Ecto neural progenitor cell (in vitro differentiated cells): ENCODE measurements at regions not wholly inside any gene's neighbourhood (a gene's known extent, or its start where the extent isn't known, plus 50 kb on each side); places are given as distances from the start of the nearest gene placed in this dataset.
"Not testable (repeated sequence)": the region's sequence is repeated elsewhere in the genome, so short reads cannot be mapped to it uniquely, and the experiment has no call there.

Experiments used
- DNase-seq: peaks from one replicate; pipeline ENCODE4 v3.0.0-alpha.2; 2018; ENCODE audit warnings: low spot score

DNA sequence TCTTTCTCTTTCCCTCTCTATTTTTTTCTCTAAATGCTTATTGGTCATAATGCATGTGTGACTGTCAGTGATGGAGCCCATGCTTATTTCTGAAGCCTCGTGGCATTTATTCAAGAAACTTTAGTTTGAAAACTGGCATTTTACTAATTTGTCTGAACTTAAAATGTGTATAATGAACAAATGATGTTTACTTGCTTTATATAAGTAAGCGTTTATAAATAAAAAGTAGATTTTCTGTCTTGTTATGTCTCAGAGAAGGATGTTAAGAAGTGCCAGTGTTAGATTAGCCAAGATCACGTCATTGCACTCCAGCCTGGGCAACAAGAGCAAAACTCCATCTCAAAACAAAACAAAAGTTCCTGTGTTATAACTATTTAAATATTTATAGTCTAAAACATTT lies 1568.1 kb downstream of the EFNB2 start:
- DNase-seq, result no peak

DNA sequence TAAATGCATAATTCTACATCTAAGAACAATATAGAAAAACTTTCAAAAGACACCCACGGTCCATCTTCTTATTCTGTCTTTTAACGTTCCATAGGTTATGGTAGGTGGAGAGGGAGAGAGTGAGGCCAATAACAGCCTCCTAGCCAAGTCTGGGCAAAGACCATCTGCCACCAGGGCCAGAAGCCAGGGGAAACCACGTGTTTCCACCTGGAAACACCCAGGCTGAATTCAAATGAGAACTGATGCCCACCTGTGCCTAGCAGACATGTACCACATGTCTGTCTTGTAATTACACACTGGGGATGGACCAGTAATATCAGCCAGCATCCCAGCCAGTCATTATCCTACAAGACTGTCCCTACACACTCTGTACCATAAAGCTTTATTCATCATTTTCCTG lies 1573.1 kb downstream of the EFNB2 start:
- DNase-seq, result no peak

DNA sequence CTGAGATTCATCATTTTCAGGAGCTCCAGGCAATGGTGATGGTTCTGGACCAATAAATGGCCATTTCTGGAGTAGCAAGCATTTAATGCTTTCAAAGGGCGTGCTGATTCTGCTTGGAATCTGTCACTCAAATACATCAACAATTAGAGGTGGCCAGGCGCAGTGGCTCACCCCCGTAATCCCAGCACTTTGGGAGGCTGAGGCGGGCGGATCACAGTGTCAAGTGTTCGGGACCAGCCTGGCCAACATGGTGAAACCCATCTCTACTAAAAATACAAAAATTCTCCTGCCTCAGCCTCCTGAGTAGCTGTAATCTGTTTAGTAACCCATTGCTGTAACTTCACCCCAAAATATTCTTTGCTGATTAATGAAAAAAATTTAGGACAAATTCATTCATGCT lies 1574.2 kb downstream of the EFNB2 start:
- DNase-seq, result no peak

DNA sequence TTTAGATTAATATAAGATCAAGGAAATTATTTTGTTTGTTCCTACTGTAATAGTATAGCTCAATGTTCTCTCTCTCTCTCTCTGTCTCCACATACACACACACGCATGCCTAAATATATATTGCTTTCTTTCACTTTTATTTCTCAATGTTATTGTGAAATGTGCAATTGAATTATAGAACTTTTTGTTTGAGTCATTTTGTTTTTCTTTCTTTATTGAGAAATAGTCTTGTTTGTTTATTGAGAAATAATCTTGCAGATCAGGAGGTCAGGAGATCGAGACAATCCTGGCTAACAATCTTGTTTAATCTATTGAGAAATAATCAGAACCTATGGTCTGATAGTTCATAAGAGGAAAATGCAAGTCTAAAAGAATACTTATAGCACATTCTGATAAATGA lies 1581.3 kb downstream of the EFNB2 start:
- DNase-seq, result no peak

DNA sequence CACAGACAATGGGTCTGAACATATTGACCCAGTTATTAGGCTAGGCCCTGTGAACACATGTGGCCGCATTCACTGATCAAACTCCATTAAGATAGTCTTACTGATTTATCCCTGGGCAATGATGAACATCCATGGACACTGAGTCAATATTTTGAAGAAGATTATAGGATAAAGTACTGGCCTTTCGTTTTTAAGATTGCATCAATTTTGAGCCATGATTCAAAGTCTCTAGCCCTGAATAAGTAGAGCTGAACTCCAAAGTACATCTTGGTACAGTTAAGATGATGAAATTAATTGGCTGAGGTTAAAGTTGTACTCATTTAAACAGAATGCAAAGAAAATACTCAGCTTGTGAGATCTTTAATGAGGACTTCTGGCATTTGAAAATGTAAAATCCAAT lies 1581.9 kb downstream of the EFNB2 start:
- DNase-seq, result no peak

DNA sequence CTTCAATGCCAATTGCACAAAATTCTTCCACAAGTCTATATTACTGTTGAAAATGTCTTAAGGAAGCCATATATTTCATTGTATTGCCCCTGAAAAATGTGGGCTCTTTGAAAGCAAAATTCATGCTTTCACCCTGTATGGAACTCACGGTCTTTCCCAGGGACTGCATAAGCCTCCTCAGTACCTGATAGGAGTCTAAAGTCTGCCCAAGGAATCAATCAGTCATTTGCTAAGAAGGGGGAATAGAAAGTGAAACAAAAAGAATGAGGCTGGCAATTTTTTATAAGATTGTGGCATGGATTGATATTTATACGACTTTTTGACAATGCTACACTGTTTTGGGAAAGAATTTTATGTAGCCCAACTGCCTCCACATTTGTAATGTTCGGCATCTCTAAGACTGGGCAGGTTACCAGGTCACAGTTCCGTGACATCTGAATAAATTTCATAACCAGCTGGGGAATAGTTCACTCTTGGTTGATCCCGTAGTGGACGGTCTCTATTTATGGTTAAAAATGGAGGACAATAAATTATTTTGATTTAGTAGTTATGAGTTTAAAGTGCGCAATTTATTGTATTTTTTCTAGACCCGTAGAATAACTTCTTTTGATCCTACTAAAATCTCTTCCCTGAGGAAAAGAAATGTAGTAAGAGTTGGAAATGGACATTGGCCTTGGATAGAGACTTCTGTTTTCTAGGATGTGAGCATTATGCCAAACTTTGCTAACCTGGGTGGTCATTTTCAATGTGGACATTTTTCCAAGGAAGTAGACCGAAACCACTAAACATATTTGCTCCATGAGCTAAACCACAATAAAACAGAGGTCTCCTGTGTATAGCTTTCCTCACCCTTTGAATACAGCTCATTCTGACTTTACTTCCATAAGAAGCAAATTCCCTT lies 1585.4 kb downstream of the EFNB2 start:
- no peak for DNase-seq

DNA sequence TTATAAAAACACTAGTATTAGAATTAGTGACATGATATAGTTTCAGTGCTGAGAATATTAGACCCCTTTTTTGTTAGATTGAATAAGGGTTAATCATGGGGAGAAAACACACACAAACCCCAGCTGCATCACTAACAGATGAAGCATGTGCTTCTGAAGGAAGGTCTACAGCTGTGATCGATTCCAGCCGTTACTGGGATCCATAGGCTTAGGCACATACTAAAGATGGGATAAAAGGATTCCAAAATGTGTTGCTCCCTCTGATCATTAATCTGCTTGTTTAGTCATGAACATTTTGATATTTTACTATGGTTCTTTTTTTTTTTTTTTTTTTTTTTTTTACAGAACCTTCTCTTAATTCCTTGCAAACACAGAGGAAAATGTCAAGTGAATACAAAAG lies 1591.3 kb downstream of the EFNB2 start:
- DNase-seq, result no peak

DNA sequence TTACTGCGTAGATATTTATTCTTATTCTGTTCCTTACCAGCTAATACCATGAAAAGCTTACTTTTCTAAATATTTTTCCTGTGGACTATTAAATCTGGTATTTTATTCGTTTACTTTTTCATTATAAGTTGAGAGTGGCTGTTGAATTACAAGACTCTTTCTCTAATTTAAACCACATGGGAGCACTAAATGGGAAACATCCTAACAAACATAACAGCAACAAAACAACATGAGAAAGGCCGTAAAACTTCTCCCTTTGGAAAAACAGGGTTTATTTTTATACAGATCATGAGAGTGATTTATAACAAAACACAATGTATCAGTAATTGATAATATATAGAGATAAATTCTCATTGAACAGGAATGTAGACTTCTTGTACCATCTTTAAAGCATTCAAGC lies 1592.1 kb downstream of the EFNB2 start:
- DNase-seq, result no peak

DNA sequence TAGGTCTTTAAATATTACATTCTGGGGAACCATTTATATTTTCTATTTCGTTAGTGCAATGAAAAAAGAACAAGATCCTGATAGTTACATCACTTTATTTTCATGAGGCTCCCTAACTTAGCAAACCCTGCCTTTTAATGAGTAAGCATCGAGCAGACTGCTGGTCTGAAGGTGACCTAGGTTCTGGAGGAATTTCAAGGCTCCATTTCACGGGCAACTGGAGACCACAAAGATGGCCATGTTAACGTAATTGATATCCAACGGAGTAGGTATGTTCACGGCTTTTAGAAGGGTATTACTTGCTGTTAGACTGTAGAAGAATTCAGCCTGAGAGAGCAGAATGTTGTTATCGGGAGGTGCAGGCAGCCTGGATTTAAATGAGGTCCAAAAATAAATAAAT lies 1597.6 kb downstream of the EFNB2 start:
- DNase-seq, result no peak

DNA sequence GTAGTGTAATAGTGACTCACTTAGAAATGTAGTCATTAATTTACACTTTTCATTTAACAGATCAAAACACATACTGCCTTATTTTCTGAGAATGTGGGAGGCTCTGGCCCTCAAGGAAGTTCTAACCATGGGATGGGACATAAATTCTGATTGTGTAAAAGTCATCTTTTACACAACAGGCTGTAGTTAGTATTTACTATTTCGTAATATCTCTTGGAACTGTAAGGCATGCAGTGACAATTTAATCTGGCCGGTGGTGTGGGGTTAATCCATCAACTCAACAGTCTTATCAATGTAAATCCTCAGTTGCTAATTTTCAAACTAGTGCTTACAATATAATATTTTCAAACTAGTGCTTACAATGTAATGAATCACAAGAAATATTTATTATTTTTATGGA lies 1599.2 kb downstream of the EFNB2 start:
- no peak for DNase-seq

DNA sequence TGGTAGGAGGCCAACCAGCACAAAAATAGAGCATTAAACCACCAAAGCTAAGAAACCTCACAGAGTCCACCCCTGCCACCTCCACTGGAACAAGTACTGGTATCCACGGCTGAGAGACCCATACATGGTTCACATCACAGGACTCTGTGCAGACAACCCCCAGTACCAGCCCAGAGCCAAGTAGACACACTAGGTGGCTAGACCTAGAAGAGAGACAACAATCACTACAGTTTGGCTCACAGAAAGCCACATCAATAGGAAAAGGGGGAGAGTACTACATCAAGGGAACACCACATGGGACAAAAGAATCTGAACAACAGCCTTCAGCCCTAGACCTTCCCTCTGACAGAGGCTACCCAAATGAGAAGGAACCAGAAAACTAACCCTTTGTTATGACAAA lies 1614.9 kb downstream of the EFNB2 start:
- not testable (repeated sequence) for DNase-seq

DNA sequence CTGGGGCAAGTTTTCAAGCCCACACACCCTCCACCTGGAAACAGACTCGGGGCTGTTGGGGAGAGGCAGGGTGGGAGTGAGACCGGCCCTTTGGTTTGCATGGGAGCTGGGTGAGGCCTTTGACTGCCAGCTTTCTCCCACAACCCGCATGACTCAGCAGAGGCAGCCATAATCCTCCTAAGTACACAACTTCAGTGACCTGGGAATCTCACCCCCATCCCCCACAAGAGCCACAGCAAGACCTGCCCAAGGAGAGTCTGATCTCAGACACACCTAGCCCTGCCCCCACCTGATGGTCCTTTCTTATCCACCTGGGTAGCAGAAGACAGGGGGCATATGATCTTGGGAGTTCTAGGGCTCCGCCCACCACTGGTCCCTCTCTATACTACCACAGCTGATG lies 1615.4 kb downstream of the EFNB2 start:
- no peak for DNase-seq

DNA sequence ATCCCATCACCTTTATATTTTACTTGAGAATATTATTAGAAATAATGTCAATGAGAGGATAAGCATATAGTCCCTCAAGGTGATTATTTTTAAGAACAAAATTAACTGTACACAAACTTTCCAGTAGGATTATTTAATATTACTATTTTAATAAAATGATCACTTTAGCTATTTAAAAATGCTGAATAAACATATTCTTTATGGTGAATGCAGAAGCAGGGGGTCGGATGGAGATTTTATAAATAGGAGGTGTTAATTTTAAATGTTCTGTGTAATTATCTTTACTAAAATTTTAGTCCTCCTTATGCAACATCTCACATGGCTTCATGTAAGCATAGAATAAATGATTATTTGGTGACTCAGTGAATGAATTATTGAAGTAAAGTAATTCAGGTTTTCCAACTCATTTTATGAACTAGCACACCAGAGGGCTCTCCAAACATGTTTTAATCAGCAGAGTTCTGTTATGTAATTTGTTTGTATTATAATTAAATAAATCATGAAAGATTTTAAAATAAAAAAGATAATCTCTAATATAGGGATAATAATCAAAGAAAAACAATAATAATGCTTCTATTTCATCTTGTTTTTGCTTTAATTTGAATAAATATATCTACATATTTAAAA lies 1635.2 kb downstream of the EFNB2 start:
- no peak for DNase-seq

DNA sequence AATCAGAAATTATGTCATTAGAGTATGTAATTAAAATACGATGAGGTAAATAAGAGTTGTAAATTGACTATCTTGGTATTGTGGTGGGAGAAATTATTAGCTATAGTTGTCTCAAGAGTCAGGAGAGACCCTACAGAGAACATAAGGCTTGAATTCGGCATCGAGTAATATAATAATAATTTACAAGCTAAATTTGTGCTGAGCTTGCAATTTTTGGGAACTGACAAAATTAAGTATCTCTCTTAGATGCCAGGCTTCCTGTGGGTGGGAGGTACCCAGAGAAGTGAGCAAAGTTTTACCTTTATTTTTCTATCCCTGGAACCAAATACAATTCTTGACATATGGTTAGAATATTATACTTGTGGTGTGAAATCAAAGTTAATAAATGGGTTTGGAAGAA lies 1637.0 kb downstream of the EFNB2 start:
- no peak for DNase-seq

DNA sequence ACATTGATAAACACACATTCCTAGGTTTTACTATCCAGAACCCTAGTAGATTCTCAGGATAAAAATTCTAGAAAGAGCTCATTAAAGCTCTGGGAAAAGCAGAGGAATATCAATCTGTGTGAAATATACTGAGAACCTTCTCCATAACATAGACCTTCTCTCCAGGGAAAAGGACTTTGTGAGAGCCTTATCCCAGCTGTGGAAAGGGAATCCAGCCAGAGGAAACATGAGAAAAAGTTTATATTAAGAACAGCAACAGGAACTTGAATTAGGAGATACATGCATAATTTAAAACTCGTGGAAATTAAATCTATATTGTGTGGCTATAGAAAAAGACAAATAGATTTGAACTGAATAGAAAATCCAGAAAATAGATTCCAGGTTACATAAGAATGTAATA lies 1639.9 kb downstream of the EFNB2 start:
- no peak for DNase-seq

DNA sequence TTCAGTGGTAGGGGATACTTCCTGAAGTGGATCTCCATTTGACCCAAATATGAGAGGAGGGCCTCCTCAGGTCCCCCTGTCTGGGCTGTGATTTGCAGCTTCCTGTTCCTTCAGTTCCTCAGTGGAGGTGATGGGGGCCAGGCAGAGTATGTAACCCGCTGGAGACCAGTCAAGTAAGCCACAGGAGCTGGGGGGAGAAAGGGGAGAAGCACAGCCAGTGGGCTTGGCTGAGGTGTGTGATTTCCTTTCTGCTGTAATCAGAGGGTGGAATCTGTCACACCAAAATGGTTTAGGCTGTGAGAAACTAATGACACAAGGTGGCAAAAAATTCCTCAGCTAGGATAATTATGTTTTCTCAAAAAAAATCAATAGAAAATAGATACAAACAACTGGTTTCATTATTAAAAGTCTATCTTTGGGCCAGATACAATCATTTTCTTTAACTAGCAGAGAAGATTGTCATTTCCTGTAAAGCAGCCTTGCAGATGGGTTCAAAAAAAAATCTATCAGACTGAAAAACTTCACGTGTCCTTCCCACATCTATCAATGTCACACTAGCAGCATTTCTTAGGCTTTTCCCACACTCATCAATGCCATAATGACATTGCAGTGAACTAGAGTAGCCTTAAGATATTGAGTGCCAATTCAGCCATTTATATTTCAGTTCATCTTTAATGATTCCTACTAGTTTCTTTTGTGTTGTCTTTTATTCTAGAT lies 1660.3 kb downstream of the EFNB2 start:
- DNase-seq, result no peak

DNA sequence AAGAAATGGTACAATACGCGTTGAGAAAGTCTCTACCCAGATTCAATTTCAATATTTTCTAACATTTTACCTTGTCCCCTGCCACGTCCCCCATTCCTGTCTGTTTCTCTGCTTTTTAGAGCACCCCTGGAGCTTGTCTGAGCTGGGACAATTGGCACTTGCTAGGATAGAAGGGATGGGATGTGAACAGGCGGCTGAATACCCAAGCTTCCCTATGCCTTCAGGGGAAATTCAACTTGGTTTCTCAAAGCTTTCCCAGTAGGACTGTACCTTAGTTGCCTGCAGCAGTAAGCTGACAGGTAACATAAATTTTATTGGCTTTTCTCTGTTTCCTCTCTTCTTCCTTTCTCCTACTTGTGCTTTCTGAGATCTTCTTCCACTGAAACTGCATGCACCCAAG lies 1663.3 kb downstream of the EFNB2 start:
- no peak for DNase-seq

DNA sequence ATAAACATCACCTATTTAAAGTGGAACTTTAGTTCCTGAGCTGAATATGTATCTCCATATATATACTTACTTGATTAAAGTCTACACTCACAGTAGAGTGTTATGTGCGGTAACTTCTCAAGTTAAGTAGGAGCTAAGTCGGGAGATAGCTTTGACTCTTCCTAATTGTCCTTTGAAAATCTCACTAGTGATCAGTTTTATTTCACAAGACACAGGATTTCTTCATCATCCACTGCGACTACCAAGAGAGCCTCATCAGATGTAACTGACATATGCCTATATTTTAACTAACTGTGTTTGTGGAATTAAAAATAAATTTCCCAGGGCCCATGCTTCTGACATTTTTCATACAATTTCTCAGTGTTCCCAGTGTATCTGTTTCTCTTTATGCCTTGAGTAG lies 1664.0 kb downstream of the EFNB2 start:
- DNase-seq, result no peak

DNA sequence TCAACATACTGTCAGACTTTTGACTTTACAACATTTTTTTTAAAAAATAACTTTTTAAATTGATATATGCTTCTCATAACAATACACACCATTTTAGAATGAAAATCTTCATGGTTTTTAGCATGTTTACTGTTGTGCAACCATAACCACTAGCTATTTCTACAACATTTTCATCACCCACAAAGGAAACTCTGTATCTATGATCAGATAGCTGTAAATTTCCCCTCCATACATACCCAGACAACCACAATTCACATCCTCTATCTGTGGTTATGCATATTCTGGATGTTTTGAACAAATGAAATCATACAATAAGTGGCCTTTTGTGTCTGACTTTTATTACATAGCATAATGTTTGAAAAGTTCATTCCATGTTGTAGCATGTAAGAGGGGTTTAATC lies 1666.0 kb downstream of the EFNB2 start:
- no peak for DNase-seq

DNA sequence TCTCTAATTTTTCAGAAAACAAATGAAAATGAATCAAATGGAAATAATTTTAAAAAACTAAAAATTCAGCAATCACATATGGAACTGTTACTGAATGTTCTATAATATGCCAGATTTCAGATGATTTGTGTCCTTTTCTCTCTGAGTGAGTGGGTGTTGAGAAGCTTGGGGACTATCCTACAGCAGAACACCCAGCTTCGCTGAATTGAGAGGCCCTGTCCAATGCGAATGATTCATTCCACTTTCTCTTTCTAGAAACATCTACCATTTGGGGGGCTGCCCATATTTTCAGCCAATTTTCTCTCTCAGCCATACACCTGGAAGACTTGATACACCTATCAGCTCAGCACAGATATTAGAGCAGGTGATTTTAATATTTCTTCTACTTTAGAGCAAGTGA lies 1666.7 kb downstream of the EFNB2 start:
- DNase-seq, result no peak

DNA sequence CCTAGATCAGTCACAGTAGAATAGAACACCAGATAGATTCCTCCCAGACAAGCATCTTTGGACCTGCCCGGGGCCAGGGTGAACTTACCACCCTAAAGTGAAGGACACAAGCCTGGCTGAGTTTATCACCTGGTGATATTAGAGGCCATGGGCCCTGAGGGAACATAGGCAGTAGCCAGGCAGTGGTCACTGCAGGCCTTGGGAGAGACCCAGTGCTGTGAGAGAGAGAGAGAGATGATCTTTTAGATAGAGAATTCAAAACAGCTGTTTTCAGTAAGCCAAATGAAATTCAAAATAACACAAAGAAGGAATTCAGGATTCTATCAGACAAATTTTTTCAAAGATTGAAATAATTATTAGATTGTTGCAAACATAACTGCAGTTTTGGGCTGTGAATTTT lies 1679.9 kb downstream of the EFNB2 start:
- DNase-seq, result no peak

DNA sequence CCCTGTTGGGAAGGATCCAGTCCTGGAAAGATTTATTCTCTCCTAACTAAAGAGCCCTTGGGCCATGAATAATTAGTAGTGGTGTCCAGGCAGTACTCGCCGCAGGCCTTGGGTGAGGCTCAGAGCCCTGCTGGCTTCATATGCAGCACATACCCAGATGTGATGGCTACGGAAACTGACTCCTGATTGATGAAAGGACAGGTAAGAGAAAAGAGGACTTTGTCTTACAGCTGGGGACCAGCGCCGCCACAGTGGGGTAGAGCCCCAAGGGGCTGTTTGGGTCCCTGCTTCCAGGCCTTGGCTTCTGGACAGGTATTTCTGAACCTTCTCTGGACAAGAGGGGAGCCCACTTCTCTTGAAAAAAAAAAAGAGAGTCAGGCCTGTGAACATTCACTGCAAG lies 1680.8 kb downstream of the EFNB2 start:
- DNase-seq, result no peak

DNA sequence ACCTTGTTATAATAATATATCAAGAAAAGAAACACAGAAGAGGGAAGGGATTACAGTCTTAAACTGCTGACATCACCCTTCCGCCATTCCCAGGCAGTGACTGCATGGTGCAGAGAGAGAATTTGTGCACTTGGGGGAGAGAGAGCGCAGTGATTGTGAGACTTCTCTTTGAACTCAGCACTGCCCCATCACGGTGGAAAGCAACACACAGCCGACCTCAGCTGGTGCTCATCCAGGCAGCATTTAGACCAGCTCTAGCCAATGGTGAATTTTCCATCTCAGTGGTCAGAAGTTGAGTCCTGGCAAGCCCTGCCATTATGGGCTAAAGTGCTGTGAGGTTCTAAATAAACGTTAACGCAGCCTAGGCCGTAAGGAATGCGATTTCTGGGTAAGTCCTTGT lies 1681.5 kb downstream of the EFNB2 start:
- no peak for DNase-seq
